DND-41 (cell line): ENCODE measurements at regions not wholly inside any gene's neighbourhood (a gene's known extent, or its start where the extent isn't known, plus 50 kb on each side); places are given as distances from the start of the nearest gene placed in this dataset.
A peak's percentile ranks its signal among the peaks of the same experiment; 100 is the strongest.

Source experiments
- ATAC-seq: fragments of 200-7000 bp; cut with Tn5 transposase; 3 replicates; pipeline ENCODE4 v1.9.1; 2021; ENCODE audit warnings: low read depth; ENCODE audit not compliant: insufficient read depth
- DNase-seq: peaks from one replicate; pipeline ENCODE4 v3.0.0-alpha.2; 2020
- H2AFZ ChIP-seq: 2 replicates; pipeline ENCODE4 v1.6.0; 2012; ENCODE audit warnings: low read depth, low read length
- H3K27ac ChIP-seq: 2 replicates; pipeline ENCODE4 v1.5.1; 2012; ENCODE audit warnings: low read length, inconsistent platforms
- H3K27me3 ChIP-seq: fragments of 200-600 bp; sonication (generic); 2 replicates; pipeline ENCODE4 v1.6.0; 2012; ENCODE audit warnings: low read length, mild to moderate bottlenecking, inconsistent platforms; ENCODE audit not compliant: insufficient read depth, poor library complexity
- H3K36me3 ChIP-seq: 2 replicates; pipeline ENCODE4 v1.5.1; 2012; ENCODE audit warnings: low read length, inconsistent platforms; ENCODE audit not compliant: insufficient read depth
- H3K4me1 ChIP-seq: 2 replicates; pipeline ENCODE4 v1.5.1; 2012; ENCODE audit warnings: mild to moderate bottlenecking, low read length; ENCODE audit not compliant: insufficient read depth
- H3K4me2 ChIP-seq: 2 replicates; pipeline ENCODE4 v1.6.0; 2012; ENCODE audit warnings: mild to moderate bottlenecking, moderate library complexity, low read length, inconsistent platforms; ENCODE audit not compliant: insufficient read depth
- H3K4me3 ChIP-seq, 2 experiments: fragments of 200-600 bp in 1 of 2; shearing (Covaris generic) in 1 of 2; 2 replicates each; pipeline ENCODE4 v1.5.1; 2012 to 2016; ENCODE audit warnings: inconsistent platforms in 2 of 2, low read length in 2 of 2, mild to moderate bottlenecking in 2 of 2, low read depth in 1 of 2, moderate library complexity in 1 of 2
- H3K79me2 ChIP-seq: 2 replicates; pipeline ENCODE4 v1.6.0; 2012; ENCODE audit warnings: low read length, inconsistent platforms; ENCODE audit not compliant: insufficient read depth
- H3K9ac ChIP-seq: 2 replicates; pipeline ENCODE4 v1.6.0; 2012; ENCODE audit warnings: low read depth, mild to moderate bottlenecking, inconsistent platforms, low read length, moderate library complexity
- H3K9me3 ChIP-seq: 2 replicates; pipeline ENCODE4 v1.5.1; 2012; ENCODE audit warnings: low read length, moderate library complexity, mild to moderate bottlenecking, inconsistent platforms; ENCODE audit not compliant: insufficient read depth, severe bottlenecking
- H4K20me1 ChIP-seq: 2 replicates; pipeline ENCODE4 v1.6.0; 2012; ENCODE audit warnings: low read length; ENCODE audit not compliant: insufficient read depth
- CTCF ChIP-seq: IDR thresholded peaks from 2 replicates; pipeline ENCODE4 v1.5.1; 2012; ENCODE audit warnings: borderline replicate concordance, low read length, moderate library complexity, mild to moderate bottlenecking; ENCODE audit not compliant: poor library complexity, severe bottlenecking; ENCODE audit errors: extremely low read depth
- EZH2 ChIP-seq: IDR thresholded peaks from 3 replicates; pipeline ENCODE4 v1.6.1; 2012; ENCODE audit warnings: borderline replicate concordance, low read depth, mild to moderate bottlenecking, moderate library complexity, low read length, inconsistent platforms; ENCODE audit not compliant: severe bottlenecking

- no peak overlapping the region for H3K4me3 ChIP-seq
- H2AFZ ChIP-seq = no peak overlapping the region
- H3K36me3 ChIP-seq = no peaks in the 10 kb centered on the region
- H3K9ac ChIP-seq = no peak overlapping the region
- no peak for DNase-seq
- no peaks in the 10 kb centered on the region for H3K79me2 ChIP-seq
- no peaks in the 10 kb centered on the region for H4K20me1 ChIP-seq
- H3K27me3 ChIP-seq = no peaks in the 10 kb centered on the region
- H3K4me1 ChIP-seq = no peaks in the 10 kb centered on the region
- TF ChIP-seq CTCF (peak; percentile 48), EZH2 (no peak)
- ATAC-seq = peak; percentile 33; the same call in 1 of the 3 replicates
- H3K4me2 ChIP-seq = no peak overlapping the region
- no peak overlapping the region for H3K27ac ChIP-seq
- no peaks in the 10 kb centered on the region for H3K9me3 ChIP-seq
Measured at GRCh38 chr2:105969552-105969951, 224.5 kb downstream of the UXS1 start.

GRCh38 chr2:105962221-105962620 is 217.5 kb downstream of the NCK2 start:
- Histone ChIP-seq H3K4me2 (no peak overlapping the region), H4K20me1 (no peaks in the 10 kb centered on the region), H3K27ac (no peak overlapping the region), H3K36me3 (no peaks in the 10 kb centered on the region), H3K4me1 (no peaks in the 10 kb centered on the region), H3K4me3 (no peak overlapping the region), H2AFZ (no peak overlapping the region), H3K27me3 (no peaks in the 10 kb centered on the region), H3K9me3 (no peaks in the 10 kb centered on the region), H3K79me2 (no peaks in the 10 kb centered on the region), H3K9ac (no peak overlapping the region)
- TF ChIP-seq CTCF = no peak
- no peak for TF ChIP-seq EZH2
- ATAC-seq (no peak), DNase-seq (no peak)

- H4K20me1 ChIP-seq = no peaks in the 10 kb centered on the region
- no peaks in the 10 kb centered on the region for H3K79me2 ChIP-seq
- no peak overlapping the region for H3K27ac ChIP-seq
- no peaks in the 10 kb centered on the region for H3K4me1 ChIP-seq
- no peaks in the 10 kb centered on the region for H3K36me3 ChIP-seq
- H3K9ac ChIP-seq = no peak overlapping the region
- no peak overlapping the region for H3K4me2 ChIP-seq
- no peaks in the 10 kb centered on the region for H3K9me3 ChIP-seq
- H3K27me3 ChIP-seq = no peaks in the 10 kb centered on the region
- no peak overlapping the region for H3K4me3 ChIP-seq
- TF ChIP-seq EZH2 (no peak), CTCF (no peak)
- no peak for ATAC-seq
- no peak overlapping the region for H2AFZ ChIP-seq
- no peak for DNase-seq
Measured at GRCh38 chr2:105961599-105962146, 217.0 kb downstream of the NCK2 start.

- H3K27ac ChIP-seq = no peak overlapping the region
- no peak overlapping the region for H3K9ac ChIP-seq
- H2AFZ ChIP-seq = no peak overlapping the region
- H3K4me3 ChIP-seq = no peak overlapping the region
- no peak for TF ChIP-seq CTCF
- TF ChIP-seq EZH2 = no peak
- H3K27me3 ChIP-seq = no peaks in the 10 kb centered on the region
- no peaks in the 10 kb centered on the region for H3K79me2 ChIP-seq
- H3K9me3 ChIP-seq = no peaks in the 10 kb centered on the region
- no peaks in the 10 kb centered on the region for H4K20me1 ChIP-seq
- DNase-seq = no peak
- H3K4me2 ChIP-seq = no peak overlapping the region
- ATAC-seq = no peak
- H3K4me1 ChIP-seq = no peaks in the 10 kb centered on the region
- H3K36me3 ChIP-seq = no peaks in the 10 kb centered on the region
Measured at GRCh38 chr2:105959357-105959756, 214.6 kb downstream of the NCK2 start.
